C1 segment of cervical spinal cord (tissue), 14 donors: ENCODE measurements at regions not wholly inside any gene's neighbourhood (a gene's known extent, or its start where the extent isn't known, plus 50 kb on each side); places are given as distances from the start of the nearest gene placed in this dataset.

Source experiments
- DNase-seq, 14 donors: peaks; one replicate each; lab custom pipeline; 2025; lab: John Stamatoyannopoulos, UW

DNA sequence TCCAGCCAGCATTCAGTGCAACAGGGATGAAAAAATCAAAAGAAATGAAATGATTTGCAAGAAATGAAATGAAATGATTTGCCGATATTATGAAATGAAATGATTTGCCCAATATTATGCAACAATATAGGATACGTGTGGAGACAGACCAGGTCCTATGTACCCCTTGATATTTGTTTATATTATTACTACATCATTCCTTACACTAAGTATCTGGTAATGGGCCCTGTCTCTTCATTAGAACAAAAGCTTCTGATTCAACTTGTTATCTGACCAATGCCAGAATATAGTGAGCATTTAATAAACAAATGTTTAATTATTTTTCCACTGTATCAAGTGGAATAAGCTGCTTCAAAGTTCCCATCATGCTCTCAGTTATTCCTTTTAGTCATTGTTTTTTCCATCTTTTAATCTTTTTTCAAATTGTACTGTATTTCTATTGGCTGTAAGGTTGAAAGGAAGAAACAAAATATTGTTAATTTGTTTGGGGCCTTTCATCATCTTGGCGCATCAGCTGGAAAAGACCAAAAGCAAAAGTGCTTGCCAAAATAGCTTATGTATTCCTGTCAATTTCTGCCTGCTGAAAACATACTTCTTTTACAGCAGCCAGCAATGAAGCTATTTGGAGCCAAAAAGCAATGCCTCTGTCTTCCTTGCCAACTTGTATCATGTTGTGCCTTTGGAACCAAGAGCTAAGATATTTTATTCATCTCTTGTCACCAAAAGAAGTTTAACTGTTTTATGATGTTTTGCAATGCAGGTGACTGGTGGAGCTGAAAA is 2314.9 kb downstream of the LRRC4C start:
- DNase-seq = peak in 1 of 14 donors; percentile 0

DNA sequence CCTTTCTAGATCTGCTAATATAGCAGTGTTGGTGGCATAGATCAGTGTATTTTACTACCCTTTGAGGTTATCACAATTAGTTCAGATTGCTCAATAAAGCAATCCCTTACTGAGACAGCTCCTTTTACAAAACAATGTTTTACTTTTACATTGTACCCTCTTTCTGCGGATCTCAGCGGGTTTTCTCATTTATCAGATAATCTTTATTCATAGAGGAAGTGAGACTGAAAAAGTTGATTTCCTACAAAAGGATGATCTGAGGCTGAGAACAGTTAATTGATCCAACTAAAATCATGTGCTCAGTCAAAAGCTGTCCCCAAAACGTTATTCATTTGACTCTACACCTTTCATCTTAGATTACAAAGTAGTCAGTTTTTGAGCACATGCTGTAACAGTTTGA is 2319.9 kb downstream of the LRRC4C start:
- no peak for DNase-seq

DNA sequence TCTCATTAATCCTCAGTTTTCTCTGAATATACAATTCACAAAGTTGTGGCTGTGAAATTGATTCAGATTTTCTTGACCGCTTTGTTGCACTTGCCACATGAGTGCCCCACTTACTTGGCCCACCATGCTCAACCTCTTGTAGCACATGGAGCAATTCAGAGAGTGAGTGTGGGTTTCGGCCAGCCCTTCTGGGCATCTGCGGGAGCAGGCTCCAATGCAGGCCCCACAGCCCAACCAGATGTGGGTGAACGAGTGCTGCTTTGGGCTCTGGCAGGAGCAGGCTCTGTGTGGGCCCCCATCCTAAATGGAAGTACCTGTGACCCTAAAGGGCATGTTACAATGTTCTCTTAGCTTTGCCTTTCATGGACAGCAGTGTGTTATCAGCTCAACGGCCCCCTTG is 2338.6 kb downstream of the LRRC4C start:
- no peak for DNase-seq

DNA sequence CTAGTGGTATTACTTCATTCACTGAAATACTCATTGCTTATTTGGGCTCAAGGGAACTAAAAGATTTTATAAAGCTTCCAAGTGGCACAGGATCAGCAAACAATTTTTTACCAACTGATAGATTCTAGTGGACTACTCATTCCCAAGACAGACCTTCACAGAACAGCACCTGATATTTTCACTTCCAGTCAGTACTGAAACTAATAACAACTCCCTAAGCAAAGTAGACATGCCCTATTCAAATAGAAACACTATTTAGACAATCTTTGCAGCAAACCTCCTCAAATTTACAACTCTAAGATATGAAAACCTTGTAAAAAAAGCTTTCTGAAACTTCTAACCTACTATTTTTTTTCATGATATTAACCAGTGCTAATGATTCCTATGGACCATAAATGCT is 2345.8 kb downstream of the LRRC4C start:
- no peak for DNase-seq

DNA sequence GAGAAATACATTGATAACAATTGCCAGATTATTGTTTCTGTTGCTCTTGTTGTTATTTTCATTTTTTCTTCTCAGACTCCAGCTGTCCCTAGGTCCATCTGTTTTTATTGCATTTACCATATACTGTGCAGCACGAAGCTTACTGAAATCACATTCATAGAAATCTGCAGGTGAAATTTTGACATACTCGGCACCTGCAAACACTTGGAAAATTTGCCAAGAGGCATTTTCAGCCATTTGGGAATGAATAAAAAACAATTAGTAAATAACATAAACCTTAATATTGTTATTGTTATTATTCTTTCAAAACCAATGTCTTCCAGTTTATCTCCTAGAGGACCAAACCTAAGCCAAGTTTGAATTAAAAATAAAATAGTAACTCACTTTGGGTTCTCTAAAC is 2357.2 kb downstream of the LRRC4C start:
- no peak for DNase-seq

DNA sequence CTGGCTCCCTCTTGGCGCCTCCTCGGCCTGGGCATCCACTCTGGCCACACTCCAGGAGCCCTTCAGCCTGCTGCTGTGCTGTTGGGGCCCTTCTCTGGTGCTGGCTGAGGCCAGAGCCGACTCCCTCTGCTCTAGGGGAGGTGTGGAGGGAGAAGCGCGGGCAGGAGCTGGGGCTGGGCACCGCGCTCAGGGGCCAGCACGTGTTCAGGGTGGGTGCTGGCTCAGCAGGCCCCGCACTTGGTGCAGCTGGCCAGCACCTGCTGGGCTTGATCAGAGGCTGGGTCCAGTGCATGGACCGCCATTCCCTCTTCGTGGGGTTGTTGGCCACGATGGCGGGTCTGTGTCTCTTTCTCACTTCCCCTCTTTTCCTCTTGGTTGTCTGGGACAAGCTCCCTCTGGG is 2381.0 kb downstream of the LRRC4C start:
- no peak for DNase-seq

DNA sequence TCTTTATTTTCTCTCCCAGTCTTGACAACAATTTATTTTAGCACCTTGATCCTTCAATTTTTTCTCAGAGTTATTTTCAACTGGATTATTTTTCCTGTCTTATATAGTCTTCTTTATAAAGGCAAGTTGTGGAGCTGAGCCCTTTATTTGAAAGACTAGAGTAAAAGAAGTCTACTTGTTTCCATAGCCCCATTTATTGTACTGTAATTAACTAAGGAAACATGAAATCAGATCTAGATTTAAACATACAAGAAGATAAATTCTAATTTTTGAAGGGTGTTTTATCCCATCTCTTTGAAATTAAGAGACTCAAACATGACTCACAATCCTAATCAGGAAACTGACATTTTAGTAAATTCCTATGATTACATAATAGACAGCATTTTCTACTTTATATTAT is 2421.8 kb downstream of the LRRC4C start:
- DNase-seq = no peak

DNA sequence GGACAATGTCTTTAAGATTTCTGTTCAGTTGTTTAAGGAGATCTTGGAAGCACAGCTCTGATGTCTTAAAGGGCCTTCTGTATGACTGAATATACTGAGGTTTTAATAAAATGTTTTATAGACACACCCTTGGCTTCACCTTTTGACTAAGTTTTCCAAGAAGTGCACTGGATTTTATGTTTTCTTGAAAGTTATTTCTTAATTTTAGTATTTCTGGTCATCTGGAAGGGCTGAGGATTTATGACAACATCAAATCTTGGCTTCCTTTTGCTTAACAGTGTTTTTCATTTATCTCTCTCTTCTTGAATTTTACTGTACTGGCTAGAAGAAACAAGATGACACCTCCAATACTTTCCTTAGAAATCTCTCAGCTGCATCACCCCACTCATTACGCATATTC is 2423.4 kb downstream of the LRRC4C start:
- no peak for DNase-seq

DNA sequence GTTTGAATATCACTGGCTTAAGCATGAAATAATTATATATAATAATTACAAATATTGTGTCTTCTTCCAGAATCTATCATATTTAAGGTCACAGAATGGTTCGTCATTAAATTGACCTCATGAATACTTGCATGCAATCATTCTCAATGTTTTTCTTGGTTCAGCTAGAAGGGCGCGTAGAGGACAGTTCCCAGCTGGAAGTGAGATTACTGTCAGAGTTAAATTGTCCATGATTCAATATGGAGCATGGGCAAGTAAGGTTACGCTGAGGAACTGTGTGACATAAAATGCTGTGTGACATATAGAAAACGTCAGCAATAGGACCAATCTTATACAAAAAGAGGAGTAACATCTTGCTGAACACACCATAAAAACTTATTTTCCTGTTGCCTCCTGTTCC is 2423.5 kb upstream of the RAG2 start:
- DNase-seq = no peak

DNA sequence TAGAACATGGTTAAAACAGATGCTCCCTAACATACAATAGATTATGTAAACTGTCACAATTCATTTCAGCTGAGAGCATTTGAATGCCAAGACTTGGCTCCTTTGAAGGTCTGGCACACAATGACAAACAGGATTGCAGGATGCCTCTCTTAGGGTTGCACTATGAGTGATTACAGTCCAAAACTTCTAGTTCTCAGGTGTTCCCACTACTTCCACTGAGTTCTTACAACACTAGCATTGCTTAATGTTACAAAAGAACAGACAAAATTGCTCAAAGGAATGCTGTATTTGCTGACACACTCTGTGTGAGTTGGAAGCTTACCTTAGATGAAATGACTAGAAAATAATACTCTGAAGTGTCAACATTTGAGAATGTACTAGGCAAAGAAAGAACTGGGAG is 2413.8 kb upstream of the RAG2 start:
- DNase-seq = no peak

DNA sequence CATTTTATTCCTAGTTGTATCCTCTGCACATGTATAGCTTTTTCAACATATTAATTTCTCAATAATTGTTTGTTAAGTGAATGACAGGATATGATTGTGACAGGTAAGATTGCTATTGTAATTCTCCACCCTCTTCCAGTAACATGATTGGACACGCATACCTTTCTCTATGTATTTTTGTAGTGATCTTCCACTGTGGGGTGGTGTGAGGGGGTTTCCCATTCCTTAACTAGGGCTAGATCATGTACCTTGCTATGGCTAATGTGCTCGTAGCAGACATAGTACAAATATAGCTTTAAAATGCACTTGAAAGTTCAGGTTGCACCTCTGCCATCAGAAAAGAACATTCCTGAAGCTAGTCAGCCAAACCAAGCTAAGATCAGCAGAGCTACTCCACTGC is 2392.8 kb upstream of the RAG2 start:
- no peak for DNase-seq

DNA sequence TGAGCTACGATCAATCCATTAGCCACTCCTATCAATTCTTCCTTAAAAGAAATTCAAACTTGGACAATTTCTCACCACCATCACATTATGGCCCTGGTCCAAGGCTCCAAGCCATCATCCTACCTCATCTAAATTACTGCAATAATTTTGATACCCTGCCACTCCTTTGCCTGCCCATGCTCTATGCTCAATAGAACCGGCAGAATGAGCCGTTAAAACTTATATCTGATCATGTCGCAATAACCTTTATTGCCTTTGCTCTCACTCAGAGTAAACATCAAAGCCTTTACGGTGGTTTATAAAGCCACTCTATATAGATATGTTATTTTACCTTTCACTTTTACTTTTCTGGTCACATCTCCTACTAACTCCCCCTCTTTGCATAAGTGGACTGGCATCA is 2392.1 kb upstream of the RAG2 start:
- DNase-seq = no peak

DNA sequence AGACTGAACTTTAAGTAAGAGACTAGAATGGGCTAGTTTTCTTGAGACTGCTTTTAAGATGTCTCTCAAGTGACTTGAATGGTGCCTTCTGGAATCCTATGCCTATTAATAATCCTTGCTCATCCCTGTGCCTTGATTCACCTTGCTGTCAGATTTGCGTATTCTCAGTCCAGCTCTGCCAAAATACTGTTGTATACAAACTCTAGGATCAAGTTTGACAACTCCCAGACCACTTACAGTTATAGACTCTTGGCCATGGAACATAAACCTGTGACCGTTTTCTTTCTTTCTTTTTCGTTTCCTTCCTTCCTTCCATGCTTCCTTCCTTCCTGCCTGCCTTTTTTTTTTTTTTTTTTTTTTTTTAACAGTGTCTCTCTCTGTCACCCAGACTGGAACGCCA is 2390.9 kb upstream of the RAG2 start:
- DNase-seq = no peak

DNA sequence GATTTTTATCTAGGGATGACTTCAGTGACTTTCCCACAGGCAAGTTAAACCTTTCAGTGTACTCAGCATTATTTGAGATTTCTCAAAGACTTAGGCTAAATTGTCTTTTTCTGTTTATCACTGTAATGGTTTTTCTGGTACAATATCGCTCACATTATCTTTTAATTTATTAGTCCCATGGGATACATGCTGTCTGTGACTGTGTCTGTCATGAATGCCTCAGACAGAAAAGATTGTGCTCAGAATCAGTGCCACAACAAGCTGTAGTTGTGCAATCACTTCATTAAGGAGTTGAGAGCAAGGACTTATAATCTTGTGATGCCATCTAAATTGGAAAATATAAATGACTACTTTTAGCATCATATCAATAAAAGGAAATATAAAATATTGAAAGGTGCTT is 2374.2 kb upstream of the RAG2 start:
- no peak for DNase-seq

DNA sequence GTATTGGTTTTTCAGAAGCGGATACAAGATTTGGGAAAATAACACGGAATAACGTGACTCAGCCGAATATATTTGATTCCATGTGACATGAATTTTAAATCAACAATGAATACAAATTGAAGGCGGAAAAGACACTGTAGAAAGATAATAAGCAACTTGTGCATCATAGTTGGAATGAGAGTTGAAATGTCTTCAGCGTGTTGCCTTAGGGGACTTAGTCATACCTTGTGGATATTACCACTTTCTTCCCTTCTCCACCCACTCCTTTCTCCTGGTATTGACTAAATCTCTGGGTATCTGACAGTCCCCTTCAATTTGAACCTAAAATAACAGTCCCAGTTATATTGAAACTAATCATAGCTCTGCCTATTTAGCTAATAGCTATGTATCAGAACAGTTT is 2373.1 kb upstream of the RAG2 start:
- no peak for DNase-seq

DNA sequence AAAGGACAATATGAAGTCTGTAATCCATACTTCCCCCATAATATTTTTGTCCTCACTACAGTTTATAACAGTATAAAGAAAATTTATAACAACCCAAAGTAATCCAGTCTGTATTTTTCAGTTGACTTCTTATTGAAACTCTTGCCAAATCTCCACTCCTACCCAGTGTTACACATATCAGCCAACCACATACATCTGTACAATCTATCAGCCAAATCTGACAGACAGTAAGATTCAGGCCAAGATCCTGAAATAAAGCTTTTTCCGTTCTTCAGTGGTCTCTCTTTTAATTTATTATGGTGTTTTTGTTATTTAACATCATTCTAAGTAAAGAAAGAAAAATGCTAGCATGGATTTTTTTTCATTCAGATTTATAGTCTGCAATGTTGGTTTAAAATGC is 2370.9 kb upstream of the RAG2 start:
- DNase-seq = no peak

DNA sequence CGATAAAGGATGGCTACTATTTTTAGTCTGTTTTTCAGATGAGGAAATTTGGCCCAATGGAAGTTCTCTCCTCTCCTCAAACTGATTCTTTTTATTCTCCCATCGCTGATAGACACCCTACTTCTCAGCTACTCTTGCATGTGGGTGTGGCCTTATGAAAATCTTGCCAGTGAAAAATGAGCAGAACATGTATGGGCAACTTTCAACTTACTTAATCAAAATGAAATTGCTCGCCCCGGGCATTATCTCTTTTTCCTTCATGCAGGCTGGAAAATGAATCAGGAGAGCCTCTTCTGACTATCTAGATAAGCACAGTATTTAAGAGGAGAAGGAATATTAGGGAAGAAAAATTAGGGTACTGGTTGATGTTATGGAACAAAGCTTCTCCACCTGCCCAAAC is 2354.7 kb upstream of the RAG2 start:
- no peak for DNase-seq

DNA sequence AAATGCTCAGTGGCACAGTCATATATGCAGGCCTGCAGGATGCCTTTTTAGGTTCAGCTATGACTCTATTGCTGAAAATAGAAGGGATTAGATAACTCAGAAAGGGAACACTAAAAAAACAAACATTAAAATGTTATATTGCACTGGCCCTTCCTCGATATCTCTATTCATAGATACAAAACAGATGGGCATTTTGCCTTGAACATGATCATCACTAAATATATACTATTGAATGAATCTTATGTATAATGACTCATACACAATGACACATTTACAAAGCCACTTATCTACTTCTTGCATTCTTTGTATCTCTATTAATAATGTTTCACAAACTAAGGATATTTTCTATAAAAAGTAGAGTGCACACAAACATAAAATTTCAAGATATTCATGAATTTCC is 2352.8 kb upstream of the RAG2 start:
- DNase-seq = no peak

DNA sequence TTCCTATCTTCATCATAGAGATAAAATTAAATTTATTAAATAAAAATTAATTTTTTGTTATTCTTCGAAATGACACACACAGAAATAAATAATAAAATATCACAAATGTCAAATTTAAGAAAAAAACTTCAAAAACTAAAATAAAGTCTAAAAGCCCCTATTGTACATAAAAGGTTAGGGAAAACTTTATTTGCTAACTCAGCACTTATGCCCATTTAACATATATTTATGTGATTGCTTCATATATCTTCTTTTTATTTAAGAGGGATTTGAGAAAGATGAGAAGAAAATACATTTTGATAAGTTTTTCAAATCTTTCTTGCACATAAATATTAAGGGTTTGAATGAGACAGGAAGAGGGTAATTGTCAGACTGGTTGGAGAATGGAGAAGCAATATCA is 2350.4 kb upstream of the RAG2 start:
- DNase-seq = no peak

DNA sequence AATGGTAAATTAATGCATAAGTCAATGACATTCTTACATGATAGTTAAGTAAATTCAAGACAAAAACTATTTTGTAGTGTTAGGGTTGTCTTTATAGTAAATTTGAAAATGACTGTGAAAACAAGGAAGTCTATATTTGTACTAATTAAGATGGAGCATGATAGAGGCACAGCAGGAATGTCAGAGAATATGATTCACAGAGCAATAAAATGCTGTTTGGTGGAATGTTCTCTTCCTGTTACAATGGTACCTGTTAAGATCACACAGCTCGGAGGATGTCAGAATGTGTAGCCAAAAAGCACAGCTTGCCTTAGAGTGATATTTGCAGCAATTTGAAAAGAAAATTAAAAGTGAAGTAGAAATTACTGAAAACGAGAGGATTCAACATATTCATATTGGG is 2339.7 kb upstream of the RAG2 start:
- no peak for DNase-seq

DNA sequence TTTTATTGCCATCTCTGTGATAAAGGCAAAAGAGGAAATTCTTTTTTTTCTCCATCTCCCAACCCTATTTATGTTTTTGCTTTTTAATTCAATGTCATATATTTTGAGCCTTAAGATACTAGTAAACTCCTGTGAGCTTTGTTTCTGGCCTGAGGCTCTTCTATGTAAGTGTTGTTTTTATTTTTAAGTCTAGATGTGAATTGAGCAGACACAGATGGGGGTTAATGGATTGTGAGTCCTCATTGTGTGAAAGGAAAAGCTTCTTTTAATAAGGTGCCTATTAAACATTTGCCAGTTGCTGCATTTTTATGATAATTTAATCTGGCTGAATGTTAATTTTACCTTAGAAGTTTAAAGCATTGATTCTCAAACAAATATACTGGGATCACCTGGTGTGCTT is 2337.9 kb upstream of the RAG2 start:
- DNase-seq = no peak

DNA sequence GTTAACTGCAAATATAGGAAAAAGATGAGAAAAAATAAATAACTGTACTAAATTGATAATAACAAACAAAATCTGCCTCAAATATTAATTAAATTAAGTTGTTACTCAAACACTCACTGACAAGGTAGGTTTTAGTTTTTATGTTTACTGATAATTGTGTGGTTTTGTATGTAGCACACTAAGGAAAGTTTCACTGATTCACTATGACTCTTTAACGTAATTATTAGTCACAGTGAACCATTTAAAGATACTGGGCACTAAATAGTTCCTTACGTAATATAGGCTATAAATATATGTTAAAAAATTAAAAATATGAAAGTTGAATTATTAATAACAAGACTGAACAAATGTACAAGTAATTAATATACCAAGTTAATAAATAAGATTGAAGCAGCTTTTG is 2330.0 kb upstream of the RAG2 start:
- no peak for DNase-seq

DNA sequence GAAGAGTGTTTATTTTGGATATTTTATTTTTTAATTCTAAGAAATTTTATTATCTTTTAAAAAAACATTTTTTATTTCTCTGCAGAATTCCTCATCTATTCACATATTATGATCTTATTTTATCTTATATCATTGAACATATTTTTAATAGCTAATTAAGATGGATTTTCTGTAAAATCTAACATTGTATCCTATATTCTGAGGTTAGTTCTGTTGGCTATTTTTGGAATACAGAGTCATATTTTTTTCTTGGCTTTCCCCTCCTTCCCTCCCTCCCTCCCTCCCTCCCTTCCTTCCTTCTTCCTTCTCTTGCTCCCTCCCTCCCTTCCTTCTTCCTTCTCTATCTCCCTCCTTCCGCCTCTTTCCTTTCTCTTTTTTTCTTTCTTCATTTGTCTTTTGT is 2326.6 kb upstream of the RAG2 start:
- DNase-seq = no peak

DNA sequence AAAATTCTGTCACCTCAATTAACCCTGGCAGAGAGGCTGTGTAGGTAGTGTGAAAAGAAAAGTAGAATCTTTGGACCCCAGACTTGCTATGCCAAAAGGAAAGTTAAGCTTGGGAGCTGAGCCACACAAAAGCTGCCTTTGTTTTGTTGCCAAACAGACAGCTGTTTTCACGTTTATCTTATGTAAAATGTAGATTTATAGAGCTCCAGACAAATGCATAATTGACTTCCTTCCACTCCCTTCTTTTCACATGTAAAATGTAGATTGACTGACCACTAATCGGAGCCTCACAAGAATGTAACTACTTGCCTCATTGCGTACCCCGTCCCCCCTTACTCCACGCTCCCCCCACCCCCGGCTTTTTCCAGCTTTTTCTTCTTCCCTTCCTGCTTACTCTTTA is 2302.2 kb upstream of the RAG2 start:
- DNase-seq = no peak
